NCI-H774 (cell line): ENCODE measurements at regions not wholly inside any gene's neighbourhood (a gene's known extent, or its start where the extent isn't known, plus 50 kb on each side); places are given as distances from the start of the nearest gene placed in this dataset.
A peak's percentile ranks its signal among the peaks of the same experiment; 100 is the strongest.
"Not testable (repeated sequence)": the region's sequence is repeated elsewhere in the genome, so short reads cannot be mapped to it uniquely, and the experiment has no call there.

Experiments
- DNase-seq: peaks from one replicate; lab custom pipeline; 2025; lab: John Stamatoyannopoulos, UW

GRCh38 chr21:28418726-28419514 is 573.8 kb downstream of the LTN1 start:
- DNase-seq, result no peak

- no peak for DNase-seq
Measured at GRCh38 chr21:28410256-28410655, 582.4 kb downstream of the LTN1 start.

GRCh38 chr21:28402616-28402989 is 590.1 kb downstream of the LTN1 start:
- DNase-seq, result no peak

GRCh38 chr21:28397040-28397439 is 595.6 kb downstream of the LTN1 start:
- DNase-seq, result no peak

- no peak for DNase-seq
Measured at GRCh38 chr21:28396421-28396820, 596.3 kb downstream of the LTN1 start.

- peak; percentile 91 for DNase-seq
Measured at GRCh38 chr21:28393279-28393678, 599.4 kb downstream of the LTN1 start.

GRCh38 chr21:28391938-28392849 is 600.5 kb downstream of the LTN1 start:
- DNase-seq, result no peak

GRCh38 chr21:28387220-28387619 is 605.5 kb downstream of the LTN1 start:
- no peak for DNase-seq

- DNase-seq, result no peak
Measured at GRCh38 chr21:28385845-28386244, 606.8 kb downstream of the LTN1 start.

- not testable (repeated sequence) for DNase-seq
Measured at GRCh38 chr21:28381000-28381745, 611.5 kb downstream of the LTN1 start.

- no peak for DNase-seq
Measured at GRCh38 chr21:28380241-28380640, 612.4 kb downstream of the LTN1 start.

GRCh38 chr21:28378026-28378425 is 614.7 kb downstream of the LTN1 start:
- DNase-seq, result no peak

- no peak for DNase-seq
Measured at GRCh38 chr21:28375708-28376385, 616.8 kb downstream of the LTN1 start.

GRCh38 chr21:28374881-28375280 is 617.8 kb downstream of the LTN1 start:
- no peak for DNase-seq

GRCh38 chr21:28371713-28372112 is 621.0 kb downstream of the LTN1 start:
- DNase-seq, result no peak

GRCh38 chr21:28359300-28359699 is 633.4 kb downstream of the LTN1 start:
- no peak for DNase-seq

- no peak for DNase-seq
Measured at GRCh38 chr21:28358702-28359101, 634.0 kb downstream of the LTN1 start.

GRCh38 chr21:28358170-28358569 is 634.5 kb downstream of the LTN1 start:
- no peak for DNase-seq

- DNase-seq, result no peak
Measured at GRCh38 chr21:28357743-28358142, 634.9 kb downstream of the LTN1 start.

GRCh38 chr21:28356422-28356821 is 636.3 kb downstream of the LTN1 start:
- no peak for DNase-seq

GRCh38 chr21:28345934-28346333 is 646.7 kb downstream of the LTN1 start:
- no peak for DNase-seq

- no peak for DNase-seq
Measured at GRCh38 chr21:28344985-28345384, 647.7 kb downstream of the LTN1 start.
